ENCODE measurements at regions not wholly inside any gene's neighbourhood (a gene's known extent, or its start where the extent isn't known, plus 50 kb on each side); places are given as distances from the start of the nearest gene placed in this dataset.

DNA sequence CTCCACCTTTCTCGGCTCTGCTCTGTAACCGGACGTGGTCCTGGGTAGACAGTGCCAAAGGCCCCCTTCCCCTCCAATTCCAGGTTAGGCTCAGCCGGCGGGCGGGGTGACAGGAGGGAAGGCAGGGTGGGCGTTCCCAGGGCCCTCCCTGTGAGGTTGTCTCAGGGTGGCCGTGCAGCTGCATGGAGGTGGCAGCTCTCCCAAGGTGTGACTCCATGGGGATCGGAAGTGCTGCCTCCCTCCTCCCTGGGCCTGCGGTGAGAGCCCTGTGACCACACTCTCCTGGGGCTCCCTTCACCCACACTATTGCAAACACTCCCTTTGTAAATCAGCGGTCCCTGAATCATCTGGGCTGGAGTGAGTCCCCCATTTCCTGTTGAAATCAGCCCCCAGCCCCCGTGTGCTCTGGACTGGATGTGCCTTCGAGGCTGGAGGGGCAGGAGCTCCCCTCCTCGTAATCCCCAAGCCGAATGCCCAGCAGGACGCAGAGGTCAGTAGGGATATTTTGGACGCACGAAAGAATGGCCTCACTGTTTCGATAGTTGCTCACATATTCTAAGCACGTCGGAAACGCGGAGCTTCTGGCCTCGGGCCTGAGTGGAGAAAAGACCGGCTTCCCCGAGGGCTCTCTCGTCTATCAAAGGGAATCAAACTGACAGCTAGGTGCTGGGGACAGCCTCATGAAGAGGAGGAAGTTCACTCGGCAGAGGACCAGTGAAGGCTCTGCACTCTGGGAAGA, 107.6 kb upstream of the COL5A1 start:
- H4K20me1 ChIP-seq (replicated peaks in 1 of 2; ENCODE audit: control insufficient read depth in 1 of 2, insufficient read depth in 2 of 2, low read length in 2 of 2), result no peaks in the 10 kb centered on the region
- peaks cover 4 to 9% of the 10 kb centered on the region in 2 experiments; a peak in 3 of 4 replicates for H3K9me3 ChIP-seq (ENCODE audit: insufficient read depth in 2 of 2, low read depth in 1 of 2, low read length in 1 of 2)
- no peak for FAIRE-seq
- no peak overlapping the region for H3K9ac ChIP-seq (replicated peaks in 1 of 4; ENCODE audit: extremely low read depth in 1 of 4, low read depth in 3 of 4, low read length in 3 of 4)
- H4K8ac ChIP-seq (ENCODE audit: extremely low read depth, insufficient read depth, low read length), result no peak overlapping the region; the same call in 1 of the 2 replicates
- no peak overlapping the region for H4K91ac ChIP-seq (replicated peaks; ENCODE audit: insufficient read length, low read length)
- no peak overlapping the region for H3K27ac ChIP-seq (ENCODE audit: low read depth, low read length)
- H3K36me3 ChIP-seq (ENCODE audit: control insufficient read depth in 2 of 4, insufficient read depth in 4 of 4, low read length in 3 of 4), result no peaks in the 10 kb centered on the region
- peaks cover 0 to 2% (median 0%) of the 10 kb centered on the region in 4 experiments; a peak in 1 of 7 replicates for H3K27me3 ChIP-seq (replicated peaks in 1 of 4; ENCODE audit: control insufficient read depth in 3 of 4, extremely low read depth in 1 of 4, insufficient read depth in 3 of 4, low read length in 3 of 4)
- H3K18ac ChIP-seq (ENCODE audit: extremely low read depth, low read length), result no peak overlapping the region
- H3K4ac ChIP-seq (replicated peaks; ENCODE audit: insufficient read length, low read depth, low read length), result no peak overlapping the region
- CTCF ChIA-PET (ENCODE audit: partially characterized antibody), result interaction anchor here (0.6 to 1.5 kb wide), 3 partner anchors 36 to 1030 kb away, joined by 3 to 6 read pairs (median 4); no protein-coding TSS in a partner anchor
- no peak overlapping the region for H2BK15ac ChIP-seq (ENCODE audit: low read length)
- H3K4me3 ChIP-seq (ENCODE audit: extremely low read depth in 1 of 4, insufficient read depth in 2 of 4, low read depth in 3 of 4, low read length in 4 of 4), result no peak overlapping the region
- no peak overlapping the region for H3K23ac ChIP-seq (ENCODE audit: insufficient read length)
- DNase-seq (ENCODE audit: low read depth in 1 of 2, low spot score in 2 of 2), result no peak
- 94% methylated on average over 22 of the region's 28 CpGs; no CpG with 5 or more reads in 1 of the 2 experiments for WGBS, 2 experiments (ENCODE audit: extremely low coverage in 1 of 2, insufficient coverage in 1 of 2, insufficient read length in 1 of 2, insufficient replicate concordance in 2 of 2, low coverage in 1 of 2, low lambda C conversion rate in 2 of 2, missing lambda C conversion rate in 1 of 2)
- no peak overlapping the region for H2AK5ac ChIP-seq (ENCODE audit: low read depth, low read length)
- H2BK120ac ChIP-seq (replicated peaks; ENCODE audit: low read depth, low read length), result no peak overlapping the region
- peak overlapping the region; percentile 32; the same call in 1 of the 2 replicates for H2AFZ ChIP-seq (ENCODE audit: low read length)
- H2BK12ac ChIP-seq (ENCODE audit: low read depth, low read length), result no peak overlapping the region
- no peak overlapping the region for H3K56ac ChIP-seq (replicated peaks; ENCODE audit: insufficient read length, low read depth, low read length)
- no peak overlapping the region for H3K4me2 ChIP-seq (ENCODE audit: insufficient read depth in 1 of 2, low read depth in 2 of 2, low read length in 2 of 2)
- H3K14ac ChIP-seq (ENCODE audit: insufficient read length), result no peak overlapping the region
- no peaks in the 10 kb centered on the region for H3K23me2 ChIP-seq (ENCODE audit: low read depth, low read length)
- H2BK20ac ChIP-seq (ENCODE audit: low read length), result no peak overlapping the region
- TF ChIP-seq FOSL1 (IDR thresholded peaks at IDR 0.05; ENCODE audit: insufficient read depth, low read depth, low read length), result no peak
- TF ChIP-seq, protein P1, sequence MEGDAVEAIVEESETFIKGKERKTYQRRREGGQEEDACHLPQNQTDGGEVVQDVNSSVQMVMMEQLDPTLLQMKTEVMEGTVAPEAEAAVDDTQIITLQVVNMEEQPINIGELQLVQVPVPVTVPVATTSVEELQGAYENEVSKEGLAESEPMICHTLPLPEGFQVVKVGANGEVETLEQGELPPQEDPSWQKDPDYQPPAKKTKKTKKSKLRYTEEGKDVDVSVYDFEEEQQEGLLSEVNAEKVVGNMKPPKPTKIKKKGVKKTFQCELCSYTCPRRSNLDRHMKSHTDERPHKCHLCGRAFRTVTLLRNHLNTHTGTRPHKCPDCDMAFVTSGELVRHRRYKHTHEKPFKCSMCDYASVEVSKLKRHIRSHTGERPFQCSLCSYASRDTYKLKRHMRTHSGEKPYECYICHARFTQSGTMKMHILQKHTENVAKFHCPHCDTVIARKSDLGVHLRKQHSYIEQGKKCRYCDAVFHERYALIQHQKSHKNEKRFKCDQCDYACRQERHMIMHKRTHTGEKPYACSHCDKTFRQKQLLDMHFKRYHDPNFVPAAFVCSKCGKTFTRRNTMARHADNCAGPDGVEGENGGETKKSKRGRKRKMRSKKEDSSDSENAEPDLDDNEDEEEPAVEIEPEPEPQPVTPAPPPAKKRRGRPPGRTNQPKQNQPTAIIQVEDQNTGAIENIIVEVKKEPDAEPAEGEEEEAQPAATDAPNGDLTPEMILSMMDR (IDR thresholded peaks at IDR 0.05; ENCODE audit: control extremely low read depth in 1 of 3, insufficient read depth in 1 of 3, low read depth in 1 of 3, low read length in 3 of 3), result no peak
- POLR2A ChIA-PET (ENCODE audit: partially characterized antibody), result interaction anchor here (1.0 kb wide), 1 partner anchor 949 kb away, joined by 3 read pairs; no protein-coding TSS in a partner anchor
- no peaks in the 10 kb centered on the region for H3K79me2 ChIP-seq (ENCODE audit: control insufficient read depth in 1 of 2, insufficient read depth in 2 of 2, low read length in 2 of 2)
- no peaks in the 10 kb centered on the region; a peak in 1 of 7 replicates for H3K4me1 ChIP-seq (replicated peaks in 1 of 4; ENCODE audit: control insufficient read depth in 3 of 4, insufficient read depth in 4 of 4, low read length in 3 of 4)
- H2BK5ac ChIP-seq (ENCODE audit: low read depth, low read length), result no peak overlapping the region
- no peak overlapping the region for H4K5ac ChIP-seq (ENCODE audit: insufficient read length, low read depth, low read length)
- no peaks in the 10 kb centered on the region for H3K79me1 ChIP-seq (ENCODE audit: low read depth, low read length)
